ENCODE measurements at regions not wholly inside any gene's neighbourhood (a gene's known extent, or its start where the extent isn't known, plus 50 kb on each side); places are given as distances from the start of the nearest gene placed in this dataset.

DNA sequence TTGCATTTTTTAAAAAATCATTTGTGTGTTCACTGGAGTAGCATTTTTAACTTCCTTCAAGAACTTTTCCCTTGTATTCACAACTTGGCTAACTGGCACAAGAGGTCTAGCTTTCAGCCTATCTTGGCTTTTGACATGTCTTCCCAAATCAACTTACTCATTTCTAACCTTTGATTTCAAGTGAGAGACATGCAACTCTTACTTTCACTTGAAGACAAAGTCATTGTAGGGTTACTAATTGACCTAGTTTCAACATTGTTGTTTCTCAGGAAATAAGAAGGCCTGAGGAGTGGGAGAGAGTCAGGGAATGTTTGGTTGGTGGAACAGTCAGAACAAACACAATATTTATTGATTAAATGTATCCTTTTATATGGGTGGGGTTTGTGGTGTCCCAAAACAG lies 95.0 kb upstream of the C9orf72 start:
- no peak for TF ChIP-seq SUZ12 (IDR thresholded peaks at IDR 0.05; ENCODE audit: extremely low read depth, insufficient read depth, insufficient read length)
- TF ChIP-seq YY1 (IDR thresholded peaks at IDR 0.05; ENCODE audit: insufficient read depth, insufficient read length), result no peak

Data from NT2/D1 (cell line).